SKM-1 treated with dmso at 0.1 percent for 144 hours (cell line): ENCODE measurements at regions not wholly inside any gene's neighbourhood (a gene's known extent, or its start where the extent isn't known, plus 50 kb on each side); places are given as distances from the start of the nearest gene placed in this dataset.
"Not testable (repeated sequence)": the region's sequence is repeated elsewhere in the genome, so short reads cannot be mapped to it uniquely, and the experiment has no call there.

Source experiments
- DNase-seq: peaks from one replicate; lab custom pipeline; 2025; ENCODE audit not compliant: unreplicated experiment; lab: John Stamatoyannopoulos, UW

- no peak for DNase-seq
Observed at GRCh38 chr1:194485432-194485831, 1299.0 kb upstream of the B3GALT2 start.

- DNase-seq: no peak
Observed at GRCh38 chr1:194478731-194479130, 1292.3 kb upstream of the B3GALT2 start.

GRCh38 chr1:194477908-194478307 is 1291.5 kb upstream of the B3GALT2 start:
- DNase-seq: peak; percentile 24

- DNase-seq: no peak
Observed at GRCh38 chr1:194476872-194477271, 1290.5 kb upstream of the B3GALT2 start.

- DNase-seq: no peak
Observed at GRCh38 chr1:194476351-194476750, 1289.9 kb upstream of the B3GALT2 start.

- no peak for DNase-seq
Observed at GRCh38 chr1:194474701-194475100, 1288.3 kb upstream of the B3GALT2 start.

GRCh38 chr1:194473766-194474165 is 1287.4 kb upstream of the B3GALT2 start:
- DNase-seq: no peak

- DNase-seq: no peak
Observed at GRCh38 chr1:194469282-194469681, 1282.9 kb upstream of the B3GALT2 start.

- DNase-seq: no peak
Observed at GRCh38 chr1:194466706-194467105, 1280.3 kb upstream of the B3GALT2 start.

- DNase-seq: no peak
Observed at GRCh38 chr1:194447636-194448035, 1261.2 kb upstream of the B3GALT2 start.

- no peak for DNase-seq
Observed at GRCh38 chr1:194445244-194445643, 1258.8 kb upstream of the B3GALT2 start.

GRCh38 chr1:194442901-194443575 is 1256.6 kb upstream of the B3GALT2 start:
- no peak for DNase-seq

- DNase-seq: no peak
Observed at GRCh38 chr1:194437135-194437534, 1250.7 kb upstream of the B3GALT2 start.

- no peak for DNase-seq
Observed at GRCh38 chr1:194431121-194431520, 1244.7 kb upstream of the B3GALT2 start.

- no peak for DNase-seq
Observed at GRCh38 chr1:194420706-194421105, 1234.3 kb upstream of the B3GALT2 start.

GRCh38 chr1:194419721-194420120 is 1233.3 kb upstream of the B3GALT2 start:
- DNase-seq: no peak

- DNase-seq: no peak
Observed at GRCh38 chr1:194410756-194411155, 1224.3 kb upstream of the B3GALT2 start.

- DNase-seq: not testable (repeated sequence)
Observed at GRCh38 chr1:194407238-194407637, 1220.8 kb upstream of the B3GALT2 start.

GRCh38 chr1:194394676-194395075 is 1208.3 kb upstream of the B3GALT2 start:
- DNase-seq: no peak

- no peak for DNase-seq
Observed at GRCh38 chr1:194387531-194387930, 1201.1 kb upstream of the B3GALT2 start.

- DNase-seq: no peak
Observed at GRCh38 chr1:194378517-194378916, 1192.1 kb upstream of the B3GALT2 start.

- DNase-seq: no peak
Observed at GRCh38 chr1:194374649-194375048, 1188.2 kb upstream of the B3GALT2 start.

GRCh38 chr1:194372266-194372665 is 1185.9 kb upstream of the B3GALT2 start:
- DNase-seq: no peak
